ENCODE measurements at regions not wholly inside any gene's neighbourhood (a gene's known extent, or its start where the extent isn't known, plus 50 kb on each side); places are given as distances from the start of the nearest gene placed in this dataset.

DNA sequence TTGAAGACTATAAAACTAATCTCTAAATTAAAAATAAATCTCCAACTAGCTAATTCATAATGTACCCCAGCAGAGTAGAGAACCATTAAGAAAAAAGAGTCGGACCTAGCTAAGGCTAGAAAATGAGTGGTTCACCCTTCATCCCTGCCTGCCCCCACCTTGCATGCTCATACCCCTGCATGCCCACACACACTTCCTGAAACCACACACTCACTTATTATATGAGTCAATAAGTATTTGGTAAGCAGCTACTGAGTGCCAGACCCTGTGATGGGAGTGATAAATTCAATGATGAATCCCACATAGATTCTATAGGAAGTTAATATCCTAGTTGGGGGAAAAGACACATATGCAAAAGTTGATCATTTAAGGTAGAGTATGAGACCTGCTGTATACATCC is 152.9 kb upstream of the INHBA start:
- Histone ChIP-seq H3K9me3 (no peaks in the 10 kb centered on the region), H3K27me3 (no peaks in the 10 kb centered on the region), H3K4me1 (ENCODE audit: insufficient read depth) (no peaks in the 10 kb centered on the region), H3K36me3 (no peaks in the 10 kb centered on the region), H3K27ac (no peak overlapping the region), H3K4me3 (no peak overlapping the region)
- no peak for DNase-seq
- intact Hi-C loops (cut with DNase I), result no loop called here
- TF ChIP-seq EP300 (IDR thresholded peaks at IDR 0.05), result no peak
- TF ChIP-seq POLR2A (IDR thresholded peaks at IDR 0.05), result no peak
- TF ChIP-seq CTCF (IDR thresholded peaks at IDR 0.05), result no peak
- 64 to 82% (median 67%) methylated on average over 1 of the region's 1 CpG for WGBS, 3 donors

DNA sequence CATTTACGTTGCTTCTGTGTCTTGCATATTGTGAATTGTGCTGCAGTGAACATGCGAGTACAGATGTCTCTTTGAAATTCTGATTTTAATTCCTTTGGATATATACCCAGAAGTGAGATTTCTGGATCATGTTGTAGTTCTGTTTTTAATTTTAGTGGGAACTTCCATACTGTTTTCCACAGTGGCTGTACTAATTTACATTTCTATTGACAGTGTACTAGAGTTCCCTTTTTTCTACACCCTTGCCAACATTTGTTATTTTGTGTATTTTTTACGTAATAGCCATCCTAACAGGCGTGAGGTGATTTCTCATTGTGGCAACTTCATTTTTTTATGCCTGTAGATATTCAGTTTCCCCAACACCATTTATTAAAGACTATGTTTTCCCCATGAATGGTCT is 144.7 kb upstream of the INHBA start:
- Histone ChIP-seq H3K27me3 (no peaks in the 10 kb centered on the region), H3K27ac (no peak overlapping the region), H3K4me1 (ENCODE audit: insufficient read depth) (no peaks in the 10 kb centered on the region), H3K36me3 (no peaks in the 10 kb centered on the region), H3K9me3 (no peaks in the 10 kb centered on the region), H3K4me3 (no peak overlapping the region)
- intact Hi-C loops (cut with DNase I), result no loop called here
- WGBS, 3 donors, result 93 to 96% (median 96%) methylated on average over 4 of the region's 4 CpGs
- no peak for DNase-seq
- TF ChIP-seq POLR2A (IDR thresholded peaks at IDR 0.05), result no peak

GRCh38 chr7:41847151-41847550 is 144.3 kb upstream of the INHBA start:
- no peaks in the 10 kb centered on the region for H3K4me1 ChIP-seq (ENCODE audit: insufficient read depth)
- H3K4me3 ChIP-seq, result no peak overlapping the region
- TF ChIP-seq EP300 (IDR thresholded peaks at IDR 0.05) (no peak), CTCF (IDR thresholded peaks at IDR 0.05) (no peak), POLR2A (IDR thresholded peaks at IDR 0.05) (no peak)
- no peaks in the 10 kb centered on the region for H3K9me3 ChIP-seq
- H3K27me3 ChIP-seq, result no peaks in the 10 kb centered on the region
- no peak overlapping the region for H3K27ac ChIP-seq
- no peak for DNase-seq
- intact Hi-C loops (cut with DNase I), result no loop called here
- 91 to 96% (median 95%) methylated on average over 1 of the region's 1 CpG for WGBS, 3 donors
- no peaks in the 10 kb centered on the region for H3K36me3 ChIP-seq

GRCh38 chr7:41842956-41843355 is 140.1 kb upstream of the INHBA start:
- DNase-seq, result no peak
- intact Hi-C loops (cut with DNase I), result no loop called here
- WGBS, 3 donors, result 91 to 95% (median 93%) methylated on average over 4 of the region's 4 CpGs
- Histone ChIP-seq H3K4me1 (ENCODE audit: insufficient read depth) (no peaks in the 10 kb centered on the region), H3K27ac (no peak overlapping the region), H3K36me3 (no peaks in the 10 kb centered on the region), H3K9me3 (no peaks in the 10 kb centered on the region), H3K27me3 (no peaks in the 10 kb centered on the region), H3K4me3 (no peak overlapping the region)
- TF ChIP-seq CTCF (IDR thresholded peaks at IDR 0.05) (no peak), POLR2A (IDR thresholded peaks at IDR 0.05) (no peak), EP300 (IDR thresholded peaks at IDR 0.05) (no peak)

DNA sequence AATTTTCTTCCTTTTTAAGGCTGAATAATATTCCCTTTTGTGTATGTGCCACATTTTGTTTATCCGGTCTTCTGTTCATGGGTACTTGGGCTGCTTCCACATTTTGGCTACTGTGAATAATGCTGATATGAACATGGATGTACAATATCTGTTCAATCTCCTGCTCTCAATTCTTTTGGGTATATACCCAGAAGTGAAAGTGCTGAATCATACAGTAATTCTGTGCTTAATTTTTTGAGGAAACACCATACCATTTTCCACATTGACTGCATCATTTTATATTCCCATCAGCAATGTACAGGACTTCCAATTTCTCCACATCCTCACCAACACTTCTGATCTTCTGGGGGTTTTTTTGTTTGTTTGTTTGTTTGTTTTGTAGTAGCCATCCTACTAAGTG is 135.0 kb upstream of the INHBA start:
- 92 to 95% (median 94%) methylated on average over 1 of the region's 1 CpG for WGBS, 3 donors
- peaks cover 5% of the 10 kb centered on the region for H3K4me1 ChIP-seq (ENCODE audit: insufficient read depth)

More for the DNA sequence above, 135.0 kb upstream of the INHBA start:
- Histone ChIP-seq H3K9me3 (no peaks in the 10 kb centered on the region), H3K36me3 (no peaks in the 10 kb centered on the region), H3K27ac (no peak overlapping the region), H3K4me3 (no peak overlapping the region), H3K27me3 (no peaks in the 10 kb centered on the region)
- intact Hi-C loops (cut with DNase I), result no loop called here
- no peak for DNase-seq
- TF ChIP-seq POLR2A (IDR thresholded peaks at IDR 0.05) (no peak), EP300 (IDR thresholded peaks at IDR 0.05) (no peak), CTCF (IDR thresholded peaks at IDR 0.05) (no peak)

All from ovary (tissue), 7 donors.